ENCODE measurements at regions not wholly inside any gene's neighbourhood (a gene's known extent, or its start where the extent isn't known, plus 50 kb on each side); places are given as distances from the start of the nearest gene placed in this dataset.

DNA sequence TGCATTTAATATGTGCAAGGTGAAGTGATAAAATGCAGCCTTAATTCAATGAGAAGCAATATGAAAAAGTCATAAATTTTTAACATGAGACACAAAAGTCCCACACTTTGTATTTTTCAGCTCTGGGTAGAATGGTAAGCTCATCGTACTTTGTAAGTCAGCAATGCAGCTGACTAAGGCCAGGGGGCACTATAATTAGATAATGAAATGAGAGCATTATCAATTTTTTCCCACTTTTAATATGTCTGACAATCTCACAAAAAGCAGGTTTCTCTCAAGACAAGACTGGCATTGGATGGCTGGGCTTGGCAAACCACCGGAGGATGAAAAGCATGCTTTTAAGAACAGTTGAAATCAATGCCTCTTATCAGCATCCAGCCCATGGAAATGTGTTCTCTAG is 162.8 kb downstream of the FAM174A start:
- Histone ChIP-seq H3K4me1 (ENCODE audit: control insufficient read depth, extremely low read depth, insufficient read depth, low read length) (no peaks in the 10 kb centered on the region), H2AFZ (ENCODE audit: low read depth, low read length) (no peak overlapping the region), H3K27ac (ENCODE audit: insufficient read depth, low read depth, low read length) (no peak overlapping the region), H3K27me3 (ENCODE audit: control insufficient read depth in 2 of 2, insufficient read depth in 2 of 2, low read length in 2 of 2) (no peaks in the 10 kb centered on the region), H3K4me2 (ENCODE audit: insufficient read depth, low read length) (no peak overlapping the region), H3K36me3 (ENCODE audit: control insufficient read depth in 2 of 2, extremely low read depth in 1 of 2, insufficient read depth in 2 of 2, low read length in 2 of 2) (no peaks in the 10 kb centered on the region), H3K9ac (replicated peaks; ENCODE audit: extremely low read depth, insufficient read depth, low read length) (no peak overlapping the region), H3K4me3 (replicated peaks in 1 of 3; ENCODE audit: insufficient read depth in 1 of 3, low read depth in 1 of 3, low read length in 3 of 3) (no peak overlapping the region), H3K9me3 (replicated peaks; ENCODE audit: control insufficient read depth, insufficient read depth, low read length) (no peaks in the 10 kb centered on the region), H3K79me2 (ENCODE audit: control insufficient read depth, insufficient read depth, low read length) (no peaks in the 10 kb centered on the region), H4K20me1 (replicated peaks; ENCODE audit: control insufficient read depth, extremely low read depth, insufficient read depth, low read length) (no peaks in the 10 kb centered on the region), H3K9me1 (replicated peaks; ENCODE audit: control insufficient read depth, extremely low read depth, insufficient read depth, low read length) (no peaks in the 10 kb centered on the region)
- dilution Hi-C loops (cut with MboI; ENCODE audit: extremely low pct_ligation_motif_present, low sequenced_read_pairs) = no loop called here
- TF ChIP-seq, protein P1, sequence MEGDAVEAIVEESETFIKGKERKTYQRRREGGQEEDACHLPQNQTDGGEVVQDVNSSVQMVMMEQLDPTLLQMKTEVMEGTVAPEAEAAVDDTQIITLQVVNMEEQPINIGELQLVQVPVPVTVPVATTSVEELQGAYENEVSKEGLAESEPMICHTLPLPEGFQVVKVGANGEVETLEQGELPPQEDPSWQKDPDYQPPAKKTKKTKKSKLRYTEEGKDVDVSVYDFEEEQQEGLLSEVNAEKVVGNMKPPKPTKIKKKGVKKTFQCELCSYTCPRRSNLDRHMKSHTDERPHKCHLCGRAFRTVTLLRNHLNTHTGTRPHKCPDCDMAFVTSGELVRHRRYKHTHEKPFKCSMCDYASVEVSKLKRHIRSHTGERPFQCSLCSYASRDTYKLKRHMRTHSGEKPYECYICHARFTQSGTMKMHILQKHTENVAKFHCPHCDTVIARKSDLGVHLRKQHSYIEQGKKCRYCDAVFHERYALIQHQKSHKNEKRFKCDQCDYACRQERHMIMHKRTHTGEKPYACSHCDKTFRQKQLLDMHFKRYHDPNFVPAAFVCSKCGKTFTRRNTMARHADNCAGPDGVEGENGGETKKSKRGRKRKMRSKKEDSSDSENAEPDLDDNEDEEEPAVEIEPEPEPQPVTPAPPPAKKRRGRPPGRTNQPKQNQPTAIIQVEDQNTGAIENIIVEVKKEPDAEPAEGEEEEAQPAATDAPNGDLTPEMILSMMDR (IDR thresholded peaks at IDR 0.05; ENCODE audit: extremely low read depth in 1 of 2, insufficient read depth in 1 of 2, low read depth in 1 of 2, low read length in 2 of 2) = peak in 1 of 2 donors; percentile 10
- no peak for TF ChIP-seq GATA2 (IDR thresholded peaks at IDR 0.05; ENCODE audit: insufficient read depth, insufficient read length, low read depth, low read length)
- no peak for FAIRE-seq
- ChIA-PET POLR2A (no interaction called here), CTCF (interaction anchor here (0.7 to 2.1 kb wide), 15 partner anchors 8 to 347 kb away, joined by 3 to 27 read pairs (median 4); partner anchors contain the start of genes FAM174A and ST8SIA4)
- no TSS peak for BruUV-seq (replicated peaks)
- intact Hi-C loops (cut with micrococcal nuclease) = no loop called here
- no peak for DNase-seq (ENCODE audit: low read depth, low spot score)

- DNase-seq (ENCODE audit: low read depth, low spot score) (peak; percentile 68), FAIRE-seq (peak; percentile 83)
- no peaks in the 10 kb centered on the region for H3K9me3 ChIP-seq (replicated peaks; ENCODE audit: control insufficient read depth, insufficient read depth, low read length)
- H3K4me3 ChIP-seq (replicated peaks in 1 of 3; ENCODE audit: insufficient read depth in 1 of 3, low read depth in 1 of 3, low read length in 3 of 3) = no peak overlapping the region
- peak overlapping the region; percentile 16 for H2AFZ ChIP-seq (ENCODE audit: low read depth, low read length)
- CTCF ChIA-PET = interaction anchor here (0.7 to 1.1 kb wide), 3 partner anchors 16 to 157 kb away, joined by 3 read pairs; no protein-coding TSS in a partner anchor
- H3K27me3 ChIP-seq (ENCODE audit: control insufficient read depth in 2 of 2, insufficient read depth in 2 of 2, low read length in 2 of 2) = no peaks in the 10 kb centered on the region
- dilution Hi-C loops (cut with MboI; ENCODE audit: extremely low pct_ligation_motif_present, low sequenced_read_pairs) (no loop called here), intact Hi-C loops (cut with micrococcal nuclease) (loop anchor here (2.0 kb wide), 1 partner anchor 194 kb away; no protein-coding TSS in a partner anchor)
- H3K9ac ChIP-seq (replicated peaks; ENCODE audit: extremely low read depth, insufficient read depth, low read length) = no peak overlapping the region
- POLR2A ChIA-PET = no interaction called here
- H3K79me2 ChIP-seq (ENCODE audit: control insufficient read depth, insufficient read depth, low read length) = no peaks in the 10 kb centered on the region
- no TSS peak for BruUV-seq (replicated peaks)
- TF ChIP-seq, protein P1 (IDR thresholded peaks at IDR 0.05; ENCODE audit: extremely low read depth in 1 of 2, insufficient read depth in 1 of 2, low read depth in 1 of 2, low read length in 2 of 2) = peak in 1 of 2 donors; percentile 22
- TF ChIP-seq FOS (IDR thresholded peaks at IDR 0.05; ENCODE audit: borderline replicate concordance, insufficient read depth, low read length) (no peak), JUN (IDR thresholded peaks at IDR 0.05; ENCODE audit: borderline replicate concordance, insufficient read depth, insufficient read length, low read depth) (peak; percentile 20)
- H4K20me1 ChIP-seq (replicated peaks; ENCODE audit: control insufficient read depth, extremely low read depth, insufficient read depth, low read length) = no peaks in the 10 kb centered on the region
- no peak overlapping the region for H3K27ac ChIP-seq (ENCODE audit: insufficient read depth, low read depth, low read length)
- H3K36me3 ChIP-seq (ENCODE audit: control insufficient read depth in 2 of 2, extremely low read depth in 1 of 2, insufficient read depth in 2 of 2, low read length in 2 of 2) = no peaks in the 10 kb centered on the region
- H3K4me1 ChIP-seq (ENCODE audit: control insufficient read depth, extremely low read depth, insufficient read depth, low read length) = peaks cover 6% of the 10 kb centered on the region
- peak overlapping the region; percentile 28 for H3K4me2 ChIP-seq (ENCODE audit: insufficient read depth, low read length)
- no peaks in the 10 kb centered on the region for H3K9me1 ChIP-seq (replicated peaks; ENCODE audit: control insufficient read depth, extremely low read depth, insufficient read depth, low read length)
These were observed 171.6 kb downstream of the FAM174A start for GRCh38 chr5:100706776-100707175.

All from endothelial cell of umbilical vein (primary cell).